SK-N-SH treated with all-trans-retinoic acid at 6 μM for 48 hours (cell line): ENCODE measurements at regions not wholly inside any gene's neighbourhood (a gene's known extent, or its start where the extent isn't known, plus 50 kb on each side); places are given as distances from the start of the nearest gene placed in this dataset.

Experiments used
- ARNTL ChIP-seq: fragments of 450-650 bp; formaldehyde crosslinking; IDR thresholded peaks from 2 replicates; pipeline ENCODE4 v1.5.0; 2020; ENCODE audit warnings: low read depth, mild to moderate bottlenecking, moderate library complexity, borderline replicate concordance
- CREB5 ChIP-seq: fragments of 250-450 bp; sonication (Bioruptor Pico); IDR thresholded peaks from 2 replicates; pipeline ENCODE4 v1.5.1; 2020; ENCODE audit warnings: low read depth, mild to moderate bottlenecking, moderate library complexity
- ESRRG ChIP-seq: fragments of 250-450 bp; sonication (Bioruptor Pico); IDR thresholded peaks from 2 replicates; pipeline ENCODE4 v1.6.1; 2021; ENCODE audit warnings: mild to moderate bottlenecking
- PATZ1 ChIP-seq: fragments of 250-450 bp; sonication (Bioruptor Pico); IDR thresholded peaks from 2 replicates; pipeline ENCODE4 v1.8.0; 2020; ENCODE audit warnings: mild to moderate bottlenecking, moderate library complexity, borderline replicate concordance
- RARB ChIP-seq: fragments of 250-450 bp; sonication (Bioruptor Pico); IDR thresholded peaks from 2 replicates; pipeline ENCODE4 v1.8.0; 2021; ENCODE audit warnings: mild to moderate bottlenecking, moderate library complexity
- ZFP3 ChIP-seq: fragments of 250-450 bp; sonication (Bioruptor Pico); IDR thresholded peaks from 2 replicates; pipeline ENCODE4 v1.5.0; 2020; ENCODE audit warnings: mild to moderate bottlenecking, moderate library complexity
- ZFP30 ChIP-seq: fragments of 450-650 bp; formaldehyde crosslinking; IDR thresholded peaks from 2 replicates; pipeline ENCODE4 v1.5.0; 2022; ENCODE audit warnings: mild to moderate bottlenecking, moderate library complexity
- ZNF70 ChIP-seq: fragments of 450-650 bp; formaldehyde crosslinking; IDR thresholded peaks from 2 replicates; pipeline ENCODE4 v1.5.0; 2020; ENCODE audit warnings: mild to moderate bottlenecking, moderate library complexity
- ZNF8 ChIP-seq: fragments of 450-650 bp; formaldehyde crosslinking; IDR thresholded peaks from 2 replicates; pipeline ENCODE4 v1.5.0; 2020; ENCODE audit warnings: mild to moderate bottlenecking, moderate library complexity

GRCh38 chr10:85447690-85448089 is 918.9 kb downstream of the GRID1 start:
- no peak for TF ChIP-seq ARNTL (CRISPR knock-in tag)
- TF ChIP-seq RARB = no peak
- TF ChIP-seq ZFP30 = no peak
- TF ChIP-seq ZNF8 (CRISPR knock-in tag) = no peak
- no peak for TF ChIP-seq ESRRG
- no peak for TF ChIP-seq PATZ1
- no peak for TF ChIP-seq ZFP3 (CRISPR knock-in tag)
- TF ChIP-seq CREB5 = no peak
- TF ChIP-seq ZNF70 = no peak
